Retinal pigment epithelial cell (primary cell): ENCODE measurements at regions not wholly inside any gene's neighbourhood (a gene's known extent, or its start where the extent isn't known, plus 50 kb on each side); places are given as distances from the start of the nearest gene placed in this dataset.

Experiments
- DNase-seq: peaks from one replicate; pipeline ENCODE4 v3.0.0-alpha.2; 2010; ENCODE audit warnings: low read depth
- H3K4me3 ChIP-seq: 2 replicates; pipeline ENCODE4 v1.5.1; 2011; ENCODE audit warnings: mild to moderate bottlenecking, low read length, control low read depth, moderate library complexity
- CTCF ChIP-seq: conservative IDR thresholded peaks from 2 replicates; pipeline ENCODE4 v1.5.1; 2011; ENCODE audit warnings: low read depth, low read length, control low read depth, inconsistent platforms

DNA sequence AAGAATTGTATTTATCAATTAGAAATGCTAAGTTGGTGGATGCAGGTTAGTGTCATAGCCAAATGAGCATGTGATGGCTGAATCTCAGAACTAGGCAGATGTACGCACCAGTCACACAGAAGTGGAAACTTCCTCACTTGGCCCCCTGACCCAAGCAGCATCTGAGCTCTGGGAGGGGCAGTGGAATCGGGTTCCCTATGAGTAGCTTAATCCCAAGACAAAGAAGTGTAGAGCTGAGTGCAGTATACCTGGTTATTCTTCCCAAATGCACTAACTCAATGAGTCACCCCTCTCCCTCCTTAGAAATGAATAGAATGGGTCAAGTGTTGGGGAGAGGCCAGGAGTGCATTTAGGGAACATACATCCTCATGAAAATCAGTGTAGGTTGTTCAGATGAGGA is 224.6 kb downstream of the FAT3 start:
- TF ChIP-seq CTCF: no peak

GRCh38 chr11:92449780-92450179 is 225.2 kb downstream of the FAT3 start:
- TF ChIP-seq CTCF: no peak
- H3K4me3 ChIP-seq: no peak overlapping the region

More for the DNA sequence above, 224.6 kb downstream of the FAT3 start:
- DNase-seq: no peak
- H3K4me3 ChIP-seq: no peak overlapping the region

GRCh38 chr11:92451063-92451462 is 226.4 kb downstream of the FAT3 start:
- H3K4me3 ChIP-seq: no peak overlapping the region
- no peak for TF ChIP-seq CTCF
- no peak for DNase-seq

More at GRCh38 chr11:92449780-92450179, 225.2 kb downstream of the FAT3 start:
- no peak for DNase-seq

GRCh38 chr11:92453055-92453454 is 228.4 kb downstream of the FAT3 start:
- H3K4me3 ChIP-seq: no peak overlapping the region
- TF ChIP-seq CTCF: no peak
- peak; percentile 85 for DNase-seq

GRCh38 chr11:92455210-92455790 is 230.7 kb downstream of the FAT3 start:
- no peak for DNase-seq
- no peak for TF ChIP-seq CTCF
- no peak overlapping the region for H3K4me3 ChIP-seq

- no peak for DNase-seq
- no peak for TF ChIP-seq CTCF
- no peak overlapping the region for H3K4me3 ChIP-seq
Observed at GRCh38 chr11:92457250-92457649, 232.6 kb downstream of the FAT3 start.

DNA sequence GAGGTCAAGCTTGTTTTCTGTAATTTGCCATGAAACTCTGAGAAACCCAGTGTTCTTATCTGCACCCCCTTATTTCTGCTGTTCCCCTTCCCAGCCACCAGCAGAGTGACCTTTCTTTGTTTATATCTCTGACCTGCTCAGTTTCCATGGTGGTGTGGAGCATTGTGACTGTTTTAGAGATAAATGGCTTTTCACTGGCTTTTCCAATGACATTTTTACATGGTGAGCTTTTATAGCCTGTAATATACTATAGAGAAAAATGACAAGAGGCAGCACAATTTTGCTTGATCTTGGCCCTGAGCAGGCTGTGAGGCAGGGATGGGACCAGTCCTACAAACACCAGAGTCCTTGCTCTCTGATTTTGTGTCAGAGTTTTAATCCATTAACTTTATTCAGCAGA is 233.9 kb downstream of the FAT3 start:
- no peak overlapping the region for H3K4me3 ChIP-seq
- TF ChIP-seq CTCF: no peak
- DNase-seq: no peak
